ENCODE measurements at regions not wholly inside any gene's neighbourhood (a gene's known extent, or its start where the extent isn't known, plus 50 kb on each side); places are given as distances from the start of the nearest gene placed in this dataset.

DNA sequence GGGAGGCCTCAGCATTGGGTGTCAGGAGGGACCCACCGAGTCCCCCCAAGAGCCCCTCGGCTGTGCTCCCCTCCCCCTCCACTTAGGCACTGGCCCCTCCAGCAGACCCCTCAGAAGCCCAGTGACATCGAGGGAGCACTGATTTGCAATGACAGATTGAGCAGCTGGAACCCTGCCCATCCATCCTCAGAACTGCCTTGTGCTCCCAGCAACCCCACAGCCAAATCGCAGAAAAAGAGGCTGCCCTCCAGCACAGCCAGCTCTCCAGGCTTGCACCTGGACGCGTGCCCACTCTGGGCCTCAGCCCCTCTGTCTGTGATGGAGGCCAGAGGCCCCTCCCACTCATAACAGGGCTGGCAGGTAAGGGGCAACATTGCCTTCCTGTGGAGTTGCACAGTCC, 123.2 kb upstream of the VSTM2B start:
- TF ChIP-seq EZH2phosphoT487 (IDR thresholded peaks at IDR 0.05; ENCODE audit: insufficient read depth, low read depth) = no peak
- TF ChIP-seq EZH2 (IDR thresholded peaks at IDR 0.05; ENCODE audit: insufficient read depth, poor library complexity, severe bottlenecking) = no peak
